ENCODE measurements at regions not wholly inside any gene's neighbourhood (a gene's known extent, or its start where the extent isn't known, plus 50 kb on each side); places are given as distances from the start of the nearest gene placed in this dataset.

- DNase-seq = no peak
Observed at GRCh38 chr6:48369100-48369499, 258.1 kb upstream of the PTCHD4 start.

- DNase-seq = no peak
Observed at GRCh38 chr6:48325701-48326100, 214.7 kb upstream of the PTCHD4 start.

- no peak for DNase-seq
Observed at GRCh38 chr6:48318670-48319069, 207.7 kb upstream of the PTCHD4 start.

- DNase-seq = no peak
Observed at GRCh38 chr6:48315915-48316314, 204.9 kb upstream of the PTCHD4 start.

- DNase-seq = no peak
Observed at GRCh38 chr6:48315051-48315719, 204.2 kb upstream of the PTCHD4 start.

- DNase-seq = no peak
Observed at GRCh38 chr6:48311301-48311700, 200.3 kb upstream of the PTCHD4 start.

- DNase-seq = no peak
Observed at GRCh38 chr6:48307573-48307972, 196.6 kb upstream of the PTCHD4 start.

- no peak for DNase-seq
Observed at GRCh38 chr6:48290595-48290994, 179.6 kb upstream of the PTCHD4 start.

- DNase-seq = no peak
Observed at GRCh38 chr6:48289841-48290240, 178.8 kb upstream of the PTCHD4 start.

GRCh38 chr6:48281217-48281616, 170.2 kb upstream of the PTCHD4 start:
- no peak for DNase-seq

GRCh38 chr6:48280035-48280620, 169.1 kb upstream of the PTCHD4 start:
- DNase-seq = no peak

GRCh38 chr6:48278261-48278660, 167.3 kb upstream of the PTCHD4 start:
- no peak for DNase-seq

- DNase-seq = no peak
Observed at GRCh38 chr6:48272518-48272917, 161.5 kb upstream of the PTCHD4 start.

- DNase-seq = peak; percentile 70
Observed at GRCh38 chr6:48255094-48255493, 144.1 kb upstream of the PTCHD4 start.

- DNase-seq = no peak
Observed at GRCh38 chr6:48249071-48249470, 138.1 kb upstream of the PTCHD4 start.

- DNase-seq = no peak
Observed at GRCh38 chr6:48243071-48243470, 132.1 kb upstream of the PTCHD4 start.

GRCh38 chr6:48240287-48240686, 129.3 kb upstream of the PTCHD4 start:
- DNase-seq = no peak

GRCh38 chr6:48236375-48236774, 125.4 kb upstream of the PTCHD4 start:
- DNase-seq = no peak

- DNase-seq = no peak
Observed at GRCh38 chr6:48233063-48233462, 122.1 kb upstream of the PTCHD4 start.

GRCh38 chr6:48229841-48230240, 118.8 kb upstream of the PTCHD4 start:
- no peak for DNase-seq

- DNase-seq = peak; percentile 65
Observed at GRCh38 chr6:48222241-48222640, 111.2 kb upstream of the PTCHD4 start.

GRCh38 chr6:48213076-48213788, 102.2 kb upstream of the PTCHD4 start:
- DNase-seq = no peak

GRCh38 chr6:48212501-48212900, 101.5 kb upstream of the PTCHD4 start:
- no peak for DNase-seq

GRCh38 chr6:48206091-48206490, 95.1 kb upstream of the PTCHD4 start:
- no peak for DNase-seq
